IPS-NIHi7 (cell line): ENCODE measurements at regions not wholly inside any gene's neighbourhood (a gene's known extent, or its start where the extent isn't known, plus 50 kb on each side); places are given as distances from the start of the nearest gene placed in this dataset.
A peak's percentile ranks its signal among the peaks of the same experiment; 100 is the strongest.
"Not testable (repeated sequence)": the region's sequence is repeated elsewhere in the genome, so short reads cannot be mapped to it uniquely, and the experiment has no call there.

Experiments used
- DNase-seq: peaks from one replicate; pipeline ENCODE4 v3.0.0; 2012; ENCODE audit warnings: mixed read lengths; ENCODE audit errors: extremely low spot score

DNA sequence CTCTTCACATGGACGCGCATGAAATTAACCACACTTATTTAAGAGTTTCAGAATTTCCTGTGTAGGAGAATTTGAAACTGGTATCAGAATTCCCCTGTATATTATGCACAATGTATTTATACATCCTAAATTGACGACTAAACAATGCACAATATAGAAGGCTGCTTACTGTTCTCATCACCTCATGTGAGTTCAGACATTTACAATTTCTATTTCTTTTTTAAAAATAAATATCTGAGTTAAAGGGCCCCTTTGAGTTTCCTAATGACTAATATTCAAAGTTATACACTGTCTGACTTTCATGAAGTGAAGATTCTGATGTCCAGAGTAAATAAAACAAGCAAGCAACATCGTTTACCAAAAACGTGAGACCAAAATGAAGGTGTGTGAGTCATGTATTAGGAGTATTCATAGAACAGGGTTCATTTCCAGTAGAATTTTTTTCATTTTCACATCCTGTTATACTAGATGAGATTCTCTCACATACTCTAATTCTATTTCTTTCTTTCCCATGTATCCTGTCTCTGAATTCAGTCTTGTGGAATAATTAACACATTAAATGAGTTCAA lies 406.2 kb downstream of the NUP35 start:
- no peak for DNase-seq

DNA sequence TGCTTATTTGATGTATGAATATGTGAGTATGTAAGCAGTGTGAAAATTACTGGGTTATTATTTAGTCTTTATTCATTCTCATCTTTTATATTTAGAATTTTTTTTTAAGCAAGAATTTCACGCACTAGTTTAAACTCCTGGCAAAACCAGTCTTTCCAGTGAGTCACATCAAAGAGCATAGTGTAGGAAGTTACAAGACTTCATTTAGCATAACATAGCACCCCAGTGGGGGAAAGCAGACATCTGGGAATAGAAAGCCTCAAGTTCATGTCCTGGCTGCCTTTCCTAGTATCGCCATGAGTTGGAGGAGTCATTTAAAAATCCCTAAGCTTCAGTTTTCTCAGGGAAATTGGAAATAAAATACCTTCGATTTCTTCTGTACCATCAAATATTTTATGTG lies 408.3 kb downstream of the NUP35 start:
- peak; percentile 57 for DNase-seq

DNA sequence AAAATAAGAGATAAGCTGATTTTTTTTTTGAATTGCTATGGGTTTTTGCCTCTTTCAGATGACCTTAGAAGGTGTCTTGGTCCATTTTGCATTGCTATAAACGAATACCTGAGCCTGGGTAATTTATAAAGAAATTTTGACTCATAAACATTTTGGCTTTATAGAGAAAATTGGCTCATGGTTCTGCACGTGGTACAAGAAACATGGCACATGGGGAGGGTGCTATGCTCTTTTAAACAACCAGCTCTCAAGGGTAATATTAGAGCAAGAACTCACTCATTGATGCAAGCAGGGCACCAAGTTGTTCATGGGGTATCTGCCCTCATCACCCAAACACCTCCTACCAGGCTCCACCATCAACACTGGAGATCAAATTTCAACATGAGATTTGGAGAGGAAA lies 408.8 kb downstream of the NUP35 start:
- no peak for DNase-seq

DNA sequence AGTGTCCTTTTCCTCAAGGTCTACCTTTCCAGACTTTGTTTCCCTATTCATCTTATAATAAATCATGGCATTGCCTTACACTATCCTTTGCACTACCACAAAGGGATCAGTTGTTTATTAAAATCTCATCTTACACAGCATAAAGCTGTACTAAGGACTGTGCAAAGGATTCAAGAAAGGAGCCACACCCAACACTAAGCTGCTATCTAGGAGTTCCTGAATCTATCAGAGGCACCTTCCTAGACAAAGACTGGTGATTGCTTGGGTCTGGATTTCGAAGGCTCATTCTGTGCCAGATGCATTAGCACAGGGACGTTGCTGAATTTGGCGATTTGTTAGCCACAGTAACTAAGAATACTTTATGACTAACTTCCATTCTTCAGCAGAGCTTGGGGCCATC lies 412.0 kb downstream of the NUP35 start:
- no peak for DNase-seq

DNA sequence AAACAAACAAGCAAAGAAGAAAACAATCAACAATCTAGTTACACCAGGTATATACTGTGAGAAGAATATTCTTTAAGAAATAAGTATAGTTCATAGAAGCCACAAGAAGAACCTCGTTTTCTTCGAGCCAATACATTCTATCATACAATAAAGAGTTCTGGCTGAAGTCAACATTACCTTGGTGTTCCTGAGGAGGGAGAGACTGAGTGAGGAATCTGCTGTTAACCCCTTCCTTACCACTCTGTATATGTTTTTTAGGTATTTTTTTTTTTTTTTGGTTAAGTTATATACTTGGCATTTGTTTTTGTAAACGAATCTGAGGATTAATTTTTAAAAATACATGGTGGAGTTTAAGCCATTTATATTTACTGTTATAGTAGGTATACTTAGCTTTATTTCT lies 412.5 kb downstream of the NUP35 start:
- DNase-seq = peak; percentile 20

DNA sequence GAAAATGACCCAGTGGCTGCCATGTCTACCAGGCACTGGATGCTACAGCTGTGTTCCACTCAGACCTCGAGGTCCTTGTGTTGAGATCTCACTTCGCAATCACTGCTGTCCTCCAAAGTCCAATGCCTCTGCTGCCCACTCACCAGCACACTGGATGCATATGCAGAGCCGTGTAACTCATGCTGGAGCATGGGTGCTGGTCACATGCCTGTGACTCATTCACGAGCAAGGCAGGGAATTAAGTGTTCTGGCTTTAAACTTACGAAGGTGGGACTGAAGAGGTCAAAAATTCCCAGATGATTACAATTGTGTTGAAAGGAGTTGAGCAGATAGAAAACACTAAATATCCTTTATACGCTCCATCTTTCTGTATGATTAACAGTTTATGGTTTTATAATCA lies 417.5 kb downstream of the NUP35 start:
- DNase-seq = no peak

DNA sequence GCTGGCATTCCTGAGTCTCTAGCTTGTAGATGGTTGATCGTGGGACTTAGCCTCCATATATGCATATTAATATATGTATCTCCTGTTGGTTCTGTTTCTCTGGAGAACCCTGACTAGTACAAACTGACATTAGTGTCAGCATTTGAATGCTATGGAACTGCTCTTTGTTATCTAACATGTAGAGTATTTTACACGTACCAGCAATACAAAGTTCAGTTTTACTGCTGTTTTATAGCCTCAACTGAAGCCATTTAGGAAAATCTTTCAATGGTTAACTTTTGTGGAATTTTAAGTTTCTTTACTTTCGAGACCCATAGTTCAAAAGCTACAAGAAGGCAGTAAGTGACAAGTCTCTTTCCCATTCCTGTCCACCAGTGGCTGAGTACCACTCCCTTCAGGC lies 418.4 kb downstream of the NUP35 start:
- DNase-seq = no peak

DNA sequence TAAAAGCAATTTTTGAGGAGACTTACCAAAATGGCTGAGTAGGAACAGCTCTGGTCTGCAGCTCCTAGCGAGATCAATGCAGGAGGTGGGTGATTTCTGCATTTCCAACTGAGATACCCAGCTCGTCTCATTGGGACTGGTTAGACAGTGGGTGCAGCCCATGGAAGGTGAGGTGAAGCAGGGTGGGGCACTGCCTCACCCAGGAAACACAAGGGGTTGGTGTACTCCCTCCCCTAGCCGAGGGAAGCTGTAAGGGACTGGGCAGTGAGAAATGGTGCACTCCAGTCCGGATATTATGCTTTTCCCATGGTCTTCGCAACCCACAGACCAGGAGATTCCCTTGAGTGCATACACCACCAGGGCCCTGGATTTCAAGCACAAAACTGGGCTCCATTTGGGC lies 419.0 kb downstream of the NUP35 start:
- DNase-seq = no peak

DNA sequence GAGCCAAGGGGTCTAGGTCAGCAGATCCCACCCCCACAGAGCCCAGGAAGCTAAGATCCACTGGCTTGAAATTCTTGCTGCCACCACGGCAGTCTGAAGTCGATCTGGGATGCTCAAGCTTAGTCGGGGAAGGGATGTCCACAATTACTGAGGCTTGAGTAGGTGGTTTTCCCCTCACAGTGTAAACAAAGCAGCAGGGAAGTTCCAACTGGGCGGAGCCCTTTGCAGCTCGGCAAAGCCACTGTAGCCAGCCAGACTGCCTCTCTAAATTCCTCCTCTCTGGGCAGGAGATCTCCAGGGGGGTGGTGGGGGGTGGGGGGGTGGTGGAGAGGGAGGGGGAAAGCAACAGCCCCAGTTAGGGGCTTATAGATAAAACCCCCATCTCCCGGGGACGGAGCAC lies 419.5 kb downstream of the NUP35 start:
- DNase-seq = no peak

DNA sequence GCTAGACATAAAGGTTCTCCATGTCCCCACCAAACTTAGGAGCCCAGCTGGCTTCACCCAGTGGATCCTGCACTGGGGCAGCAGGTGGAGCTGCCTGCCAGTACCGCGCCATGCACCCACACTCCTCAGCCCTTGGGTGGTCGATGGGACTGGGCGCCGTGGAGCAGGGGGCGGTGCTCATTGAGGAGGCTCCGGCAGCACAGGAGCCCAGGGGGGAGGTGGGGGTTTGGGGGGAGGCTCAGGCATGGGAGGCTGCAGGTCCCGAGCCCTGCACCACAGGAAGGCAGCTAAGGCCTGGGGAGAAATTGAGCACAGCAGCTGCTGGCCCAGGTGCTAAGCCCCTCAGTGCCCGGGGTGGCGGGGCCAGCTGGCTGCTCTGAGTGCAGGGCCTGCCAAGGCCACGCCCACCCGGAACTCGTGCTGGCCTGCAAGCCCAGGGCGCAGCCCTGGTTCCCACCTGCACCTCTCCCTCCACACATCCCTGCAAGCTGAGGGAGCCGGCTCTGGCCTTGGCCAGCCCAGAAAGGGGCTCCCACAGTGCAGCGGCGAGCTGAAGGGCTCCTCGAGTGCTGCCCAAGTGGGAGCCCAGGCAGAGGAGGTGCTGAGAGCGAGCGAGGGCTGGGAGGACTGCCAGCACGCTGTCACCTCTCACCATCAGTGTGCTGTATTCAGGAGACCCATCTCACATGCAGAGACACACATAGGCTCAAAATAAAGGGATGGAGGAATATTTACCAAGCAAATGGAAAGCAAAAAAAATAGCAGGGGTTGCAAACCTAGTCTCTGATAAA lies 422.5 kb downstream of the NUP35 start:
- DNase-seq = not testable (repeated sequence)

DNA sequence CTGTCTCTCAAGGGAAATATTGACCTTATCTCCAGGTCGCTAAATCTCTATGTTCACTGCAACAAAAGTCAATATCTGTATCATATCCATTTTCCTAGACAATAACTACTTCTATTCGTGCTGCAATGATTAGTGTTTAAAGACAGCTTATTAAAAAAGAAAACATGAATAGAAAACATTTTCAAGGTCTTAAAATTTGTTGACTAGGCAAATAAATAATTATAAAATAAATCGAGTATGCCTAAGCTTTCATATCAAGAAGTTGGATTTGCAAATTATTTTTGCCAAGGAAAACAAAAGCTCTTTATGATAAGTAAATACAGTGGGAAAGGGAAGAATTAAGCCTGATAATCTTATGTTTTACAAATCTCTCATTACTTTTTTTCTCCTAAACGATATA lies 428.5 kb downstream of the NUP35 start:
- DNase-seq = no peak

DNA sequence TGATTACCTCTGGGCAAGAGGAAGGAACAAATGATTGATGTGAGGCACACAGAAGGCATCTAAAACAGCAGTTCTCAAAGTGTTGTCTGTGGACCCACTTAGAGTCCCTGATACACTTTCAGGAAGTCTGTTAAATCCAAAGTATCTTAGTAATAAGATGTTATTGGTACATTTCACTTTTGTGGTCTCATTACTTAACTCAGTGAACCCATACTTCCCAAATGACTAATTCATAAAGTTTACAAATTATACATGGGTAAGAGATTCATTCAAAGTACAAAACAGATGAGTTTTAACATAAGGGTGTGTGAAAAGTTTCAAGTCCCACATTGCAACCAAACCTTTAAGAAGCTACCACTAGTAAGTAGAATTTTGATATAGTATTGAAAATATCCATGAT lies 440.5 kb downstream of the NUP35 start:
- no peak for DNase-seq

DNA sequence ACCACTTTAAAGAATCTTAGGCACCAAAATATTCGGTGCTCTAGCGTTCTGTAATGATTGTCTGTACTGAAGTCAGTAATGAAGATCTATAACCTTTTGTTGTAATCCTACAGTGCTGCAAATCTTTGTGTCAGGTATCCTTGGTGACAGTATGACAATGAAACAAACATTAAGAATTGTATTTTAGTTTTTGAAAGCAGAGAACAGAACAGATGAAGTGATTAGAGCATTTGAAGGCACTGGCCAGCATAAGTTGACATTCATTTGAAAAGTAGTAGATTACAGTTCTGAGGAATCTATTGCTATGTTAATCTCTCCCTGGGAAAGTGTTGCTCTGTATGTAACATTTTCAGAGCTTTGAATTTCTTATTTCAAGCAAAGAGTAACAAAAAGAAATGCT lies 451.2 kb downstream of the NUP35 start:
- DNase-seq = no peak

DNA sequence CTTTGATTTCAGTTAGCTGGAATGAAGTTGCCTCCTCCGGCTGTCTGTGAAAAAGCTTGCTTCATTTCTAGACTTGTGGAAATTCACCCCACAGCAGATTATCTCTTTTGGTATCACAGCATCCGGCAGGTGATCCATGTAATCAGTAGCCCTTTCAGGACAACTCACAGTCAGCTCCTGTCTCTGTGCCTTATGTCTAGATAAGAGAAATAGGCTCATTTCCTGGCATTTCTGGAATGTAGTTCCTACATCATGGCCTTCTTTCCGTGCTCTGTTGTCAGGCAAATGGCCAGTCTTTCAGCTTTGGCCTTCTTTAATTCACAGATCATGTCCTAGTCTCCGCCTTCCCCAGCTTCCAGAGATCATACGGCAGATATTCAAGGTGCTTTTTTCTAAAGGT lies 455.4 kb downstream of the NUP35 start:
- DNase-seq = peak; percentile 22

DNA sequence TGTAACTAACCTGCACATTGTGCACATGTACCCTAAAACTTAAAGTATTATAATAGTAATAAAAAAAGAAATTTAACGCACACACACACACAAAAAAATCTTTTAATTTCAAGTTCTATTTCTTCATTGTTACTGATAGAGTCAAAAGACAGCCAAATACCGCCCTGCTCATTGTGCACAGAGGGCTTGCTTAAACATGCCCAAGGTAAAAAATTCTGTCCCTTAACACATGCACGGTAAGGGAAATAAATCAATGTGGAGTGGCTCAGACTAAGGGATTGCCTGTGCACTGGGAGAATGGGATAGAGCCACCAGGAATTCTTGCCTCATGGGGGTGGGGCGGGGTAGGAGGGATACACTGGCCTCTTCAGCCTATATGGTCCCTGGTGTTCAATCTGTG lies 468.0 kb downstream of the NUP35 start:
- DNase-seq = no peak

DNA sequence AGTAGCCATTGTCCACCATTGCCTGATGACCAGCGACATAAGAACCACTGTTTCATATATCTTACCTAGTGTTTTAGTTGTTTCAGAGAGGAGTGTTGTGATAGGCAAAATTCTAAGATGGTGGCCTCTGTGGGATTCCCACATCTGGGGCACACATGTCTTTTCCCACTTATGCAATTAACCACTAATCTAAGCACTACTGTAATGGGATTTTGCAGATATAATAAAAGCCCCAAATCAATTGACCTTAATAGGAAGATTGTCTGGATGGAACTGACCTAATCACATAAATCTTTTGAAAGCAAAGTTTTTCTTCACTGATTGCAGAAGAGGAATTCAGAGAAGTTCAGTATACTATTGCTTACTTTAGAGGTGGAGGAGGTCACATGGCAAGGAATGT lies 469.9 kb downstream of the NUP35 start:
- DNase-seq = no peak

DNA sequence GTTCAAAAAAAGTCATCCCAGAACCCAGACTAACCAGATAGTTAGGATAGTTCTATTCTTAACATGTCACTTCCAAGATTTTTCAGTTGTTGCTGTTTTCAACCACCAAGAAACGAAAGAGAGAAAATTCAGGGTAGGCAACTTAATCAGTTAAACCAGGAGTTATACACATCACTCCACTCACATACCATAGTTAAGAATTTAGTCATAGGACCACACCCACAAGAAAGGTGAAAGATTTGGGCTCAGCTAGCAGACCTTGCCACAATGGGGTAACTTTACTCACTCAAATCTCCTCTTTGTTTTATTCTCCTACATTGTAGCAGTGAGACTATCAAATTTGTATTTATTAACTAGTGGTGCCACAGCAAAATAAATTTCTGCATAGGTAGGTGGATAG lies 473.6 kb downstream of the NUP35 start:
- DNase-seq = no peak

DNA sequence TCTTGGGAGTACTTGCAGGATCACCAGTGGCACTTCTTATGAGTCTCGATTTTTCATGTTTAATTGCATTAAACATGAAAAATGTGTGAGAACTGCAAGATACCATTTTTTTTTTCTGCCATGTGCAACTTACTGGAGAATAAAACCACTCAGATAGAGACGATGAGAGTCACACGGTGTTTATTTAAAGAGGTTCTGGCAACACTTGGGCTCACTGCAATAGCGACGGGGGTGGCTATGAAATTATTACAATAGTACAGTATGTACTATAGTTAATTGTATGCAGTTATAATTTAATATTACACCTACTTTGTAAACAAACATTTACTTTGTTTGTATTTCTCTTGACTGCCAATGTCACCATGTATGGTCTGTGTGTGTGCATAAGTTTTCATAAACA lies 479.8 kb downstream of the NUP35 start:
- no peak for DNase-seq

DNA sequence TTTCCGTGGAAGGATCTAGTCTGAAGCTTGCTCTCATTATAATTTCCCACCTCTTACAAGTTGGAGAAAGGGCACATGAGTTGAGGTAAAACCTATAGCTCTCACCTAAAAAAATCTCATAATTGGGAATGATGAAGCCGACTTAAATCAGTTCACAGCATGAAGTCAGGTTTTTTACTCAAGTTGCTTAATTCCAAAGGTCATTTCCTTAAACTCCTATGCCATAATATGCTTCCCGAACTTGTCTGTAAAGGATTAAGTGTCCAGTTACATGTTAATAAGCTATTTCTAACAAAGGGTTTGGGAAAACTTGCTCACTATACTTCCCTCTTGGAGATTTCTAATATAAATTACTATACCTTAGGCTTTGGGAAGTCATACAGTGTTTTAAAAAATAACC lies 481.2 kb downstream of the NUP35 start:
- DNase-seq = no peak

DNA sequence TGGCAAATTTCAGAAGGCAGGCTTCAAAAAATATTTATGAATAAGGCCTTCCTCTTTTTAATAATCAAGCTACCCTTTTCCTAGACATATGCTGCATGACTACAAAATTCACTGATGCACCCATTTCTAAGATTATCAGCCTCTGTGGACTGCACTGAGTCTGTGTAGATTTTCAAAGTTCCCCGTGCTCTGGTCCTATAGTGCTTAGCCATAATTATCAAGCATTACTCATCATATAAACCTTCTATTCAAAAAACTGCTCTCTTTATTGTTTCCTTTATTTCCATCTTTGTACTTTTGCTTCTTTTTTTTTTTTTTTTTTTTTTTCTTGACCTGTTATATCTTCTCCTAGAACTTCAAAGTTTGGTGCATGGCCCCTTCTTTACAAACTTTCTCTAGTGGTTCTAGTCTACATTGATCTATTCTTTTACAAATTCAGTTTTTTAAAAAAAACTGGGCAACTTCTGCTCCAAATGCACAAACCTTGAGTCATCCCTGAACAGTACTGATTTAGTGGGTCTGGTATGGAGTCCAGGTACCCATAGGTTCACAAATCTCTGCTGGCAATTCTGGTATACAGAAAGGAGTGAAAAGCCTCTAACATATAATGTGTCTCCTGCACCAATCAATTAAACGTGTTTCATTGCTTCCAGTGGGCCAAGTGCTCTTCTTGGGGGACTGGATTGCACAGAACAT lies 481.9 kb downstream of the NUP35 start:
- DNase-seq = no peak

DNA sequence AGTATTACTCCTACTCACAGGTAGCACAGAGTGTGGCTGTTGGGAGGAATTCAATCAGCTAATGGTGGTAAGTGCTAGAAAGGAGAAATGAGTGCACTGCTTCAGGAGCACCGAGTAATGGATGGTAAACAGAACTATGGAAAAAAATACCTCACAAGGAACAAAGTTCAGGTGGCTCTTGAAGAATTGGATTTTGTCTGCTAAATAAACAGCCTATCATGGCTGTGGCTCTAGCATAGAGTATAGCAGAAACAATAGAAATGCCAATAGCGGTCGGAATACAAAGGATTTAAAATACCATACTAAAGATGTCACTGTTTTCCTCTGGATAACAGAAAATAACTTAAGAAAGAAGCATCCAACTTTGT lies 482.5 kb downstream of the NUP35 start:
- no peak for DNase-seq

DNA sequence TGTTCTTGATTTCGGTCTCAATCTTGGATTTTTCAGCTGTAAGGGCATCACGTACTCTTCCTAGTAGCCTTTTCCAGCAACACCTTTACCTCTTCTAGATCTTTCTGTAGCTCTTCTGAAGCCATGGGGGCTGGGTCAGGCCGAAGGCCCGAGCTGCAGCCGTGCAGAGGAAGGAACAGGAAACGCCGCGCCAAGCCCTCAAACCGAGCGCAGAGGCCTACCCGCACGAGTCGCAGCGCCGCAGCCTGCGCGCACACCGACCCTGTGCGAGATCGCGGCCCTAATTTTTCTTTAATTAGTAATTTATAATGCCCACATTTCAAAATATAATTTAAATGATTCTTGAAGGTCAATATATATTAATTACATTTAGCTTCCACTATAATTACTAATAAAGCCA lies 483.8 kb downstream of the NUP35 start:
- no peak for DNase-seq

DNA sequence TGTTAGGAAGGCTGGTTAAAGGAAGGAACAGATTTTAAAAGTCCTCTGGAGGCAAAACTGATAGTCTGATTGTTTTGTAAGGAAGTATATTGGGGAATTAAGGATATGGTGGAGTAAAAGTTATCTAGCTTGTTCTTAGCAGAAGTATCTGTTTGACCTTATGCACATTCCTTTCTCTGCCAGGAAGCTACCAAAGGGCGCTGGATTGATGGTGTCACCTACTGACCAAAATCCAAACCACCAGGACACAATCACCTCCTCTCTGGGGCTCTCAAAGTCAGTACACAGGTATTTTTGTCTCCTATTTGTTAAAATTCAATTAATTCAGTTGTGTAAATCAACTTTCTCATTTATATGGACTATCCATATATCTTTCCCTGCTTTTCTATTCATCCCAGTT lies 484.5 kb downstream of the NUP35 start:
- DNase-seq = peak; percentile 12
